ENCODE measurements at regions not wholly inside any gene's neighbourhood (a gene's known extent, or its start where the extent isn't known, plus 50 kb on each side); places are given as distances from the start of the nearest gene placed in this dataset.

- in situ Hi-C loops (cut with MboI; ENCODE audit: low sequenced_read_pairs): no loop called here
These were observed 247.7 kb upstream of the RFX3 start for GRCh38 chr9:3773362-3774060.

- in situ Hi-C loops (cut with MboI; ENCODE audit: low sequenced_read_pairs): no loop called here
These were observed 243.8 kb upstream of the RFX3 start for GRCh38 chr9:3769646-3770045.

GRCh38 chr9:3768712-3769457 lies 243.1 kb upstream of the RFX3 start:
- in situ Hi-C loops (cut with MboI; ENCODE audit: low sequenced_read_pairs): no loop called here

DNA sequence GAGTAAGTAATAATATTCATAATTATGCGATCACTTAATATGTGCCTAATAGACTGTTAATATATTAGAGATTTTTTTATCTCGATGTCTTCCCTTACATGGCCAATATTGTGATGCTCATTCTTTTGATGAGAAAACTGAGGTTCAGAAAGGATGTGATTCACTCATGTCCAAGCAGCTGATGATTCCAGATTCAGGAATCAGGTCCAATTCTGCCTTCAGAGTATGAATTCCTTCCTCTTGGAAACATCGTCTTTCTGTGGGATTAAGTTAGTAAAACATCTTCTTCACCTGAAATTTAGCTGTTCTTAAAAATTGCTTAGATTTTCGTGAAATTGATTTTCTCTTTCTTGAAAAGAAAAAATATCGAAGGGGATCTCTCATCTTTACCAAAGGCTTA lies 242.5 kb upstream of the RFX3 start:
- in situ Hi-C loops (cut with MboI; ENCODE audit: low sequenced_read_pairs): no loop called here

- in situ Hi-C loops (cut with MboI; ENCODE audit: low sequenced_read_pairs): no loop called here
These were observed 236.3 kb upstream of the RFX3 start for GRCh38 chr9:3762076-3762475.

DNA sequence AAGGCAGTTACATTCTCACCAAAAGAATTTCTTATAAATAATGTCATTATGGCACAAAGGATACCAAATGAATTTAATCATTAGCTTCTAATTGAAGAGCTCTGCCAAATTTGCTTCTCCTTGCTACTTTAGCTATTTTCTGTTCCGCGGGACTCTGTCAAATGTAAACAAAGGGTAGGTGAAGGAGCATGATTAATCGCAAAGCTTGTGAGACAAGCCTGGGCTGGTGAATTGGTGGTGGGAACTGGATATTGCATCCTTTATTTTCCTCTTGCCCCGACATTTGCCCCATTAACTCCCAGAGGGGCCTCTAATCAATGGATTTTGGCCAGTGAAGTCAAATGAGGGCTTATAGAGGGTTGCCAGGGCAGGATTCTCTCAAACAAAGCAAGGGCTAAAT lies 234.2 kb upstream of the RFX3 start:
- in situ Hi-C loops (cut with MboI; ENCODE audit: low sequenced_read_pairs): no loop called here

DNA sequence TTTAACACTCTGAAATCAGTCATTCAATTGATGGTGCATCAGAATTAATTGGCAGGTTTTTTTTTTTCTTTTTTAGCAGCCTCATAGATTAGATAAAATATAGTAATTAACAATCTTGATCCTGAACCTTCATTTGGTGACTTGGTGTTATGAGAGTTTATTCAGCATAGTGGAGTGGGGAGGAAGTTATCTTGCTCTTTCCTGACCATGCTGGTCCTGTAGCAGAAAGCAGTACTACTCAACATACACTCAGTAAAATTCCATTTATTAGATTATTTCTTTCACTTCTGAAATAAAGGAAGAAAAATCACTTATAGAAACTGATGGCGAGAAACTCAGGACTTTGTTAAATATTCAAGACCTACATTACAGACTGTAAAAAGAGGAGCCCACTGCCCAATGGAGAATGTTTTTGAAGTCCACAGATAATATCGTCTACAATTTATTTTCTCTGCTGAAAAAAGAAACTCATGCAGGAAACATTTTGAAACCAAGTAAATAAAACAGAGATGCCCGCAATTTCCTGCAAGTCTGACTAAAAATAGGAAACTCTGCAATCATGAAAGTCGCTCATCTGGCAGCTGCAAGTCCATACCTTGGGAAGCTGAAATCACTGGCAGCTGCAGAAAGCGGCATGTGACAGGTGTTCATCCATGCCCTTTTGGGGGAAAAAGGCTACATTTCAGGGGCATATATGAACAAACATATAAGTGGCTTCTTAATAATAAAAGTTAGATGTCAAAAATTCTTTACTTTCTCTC lies 233.2 kb upstream of the RFX3 start:
- in situ Hi-C loops (cut with MboI; ENCODE audit: low sequenced_read_pairs): no loop called here

DNA sequence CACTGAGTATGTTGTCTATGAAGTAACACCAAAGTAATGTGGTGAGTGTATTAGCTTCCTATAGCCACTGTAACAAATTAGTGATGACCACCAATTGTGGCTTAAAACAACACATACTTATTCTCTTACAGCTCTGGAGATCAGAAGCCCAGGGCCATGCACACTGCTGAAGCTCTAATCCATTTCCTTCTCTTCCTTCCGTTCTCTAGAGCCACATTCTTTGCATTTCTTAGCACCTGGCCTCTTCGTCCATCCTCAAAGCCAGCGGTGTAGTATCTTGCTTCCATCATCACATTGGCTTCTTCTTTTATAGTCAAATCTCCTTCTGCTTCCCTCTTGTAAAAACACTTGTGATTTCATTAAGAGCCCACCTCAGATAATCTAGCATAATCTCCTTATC lies 230.3 kb upstream of the RFX3 start:
- in situ Hi-C loops (cut with MboI; ENCODE audit: low sequenced_read_pairs): no loop called here

DNA sequence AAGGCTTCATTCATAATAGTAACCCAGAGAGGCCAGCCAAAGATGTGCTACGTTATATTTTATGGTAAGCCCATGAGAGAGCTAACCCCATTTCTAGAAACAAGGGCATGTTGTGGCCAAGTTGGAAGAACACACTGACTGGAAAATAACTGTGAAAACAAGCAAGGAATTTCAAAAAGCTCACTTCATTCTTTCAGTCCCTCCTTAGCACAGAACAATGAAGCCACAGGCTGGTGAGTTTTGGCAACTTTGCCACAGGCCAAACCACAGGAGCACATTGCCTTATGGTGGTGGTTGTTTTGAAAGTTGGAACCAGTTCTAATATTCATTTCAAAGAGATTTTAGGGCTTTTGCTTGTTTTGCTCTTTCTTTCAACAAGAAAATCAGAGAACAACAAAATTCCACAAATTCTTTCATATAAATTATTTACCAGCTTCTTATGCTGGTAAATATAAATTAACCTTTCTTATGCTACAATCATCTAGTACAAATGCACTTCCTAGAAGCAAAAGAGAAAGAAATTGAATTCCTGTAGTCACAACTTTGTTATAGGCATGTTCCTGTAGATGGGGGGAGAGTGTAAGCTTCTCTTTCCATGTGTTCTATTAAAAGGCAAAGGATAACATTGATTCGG lies 225.4 kb upstream of the RFX3 start:
- in situ Hi-C loops (cut with MboI; ENCODE audit: low sequenced_read_pairs): no loop called here

DNA sequence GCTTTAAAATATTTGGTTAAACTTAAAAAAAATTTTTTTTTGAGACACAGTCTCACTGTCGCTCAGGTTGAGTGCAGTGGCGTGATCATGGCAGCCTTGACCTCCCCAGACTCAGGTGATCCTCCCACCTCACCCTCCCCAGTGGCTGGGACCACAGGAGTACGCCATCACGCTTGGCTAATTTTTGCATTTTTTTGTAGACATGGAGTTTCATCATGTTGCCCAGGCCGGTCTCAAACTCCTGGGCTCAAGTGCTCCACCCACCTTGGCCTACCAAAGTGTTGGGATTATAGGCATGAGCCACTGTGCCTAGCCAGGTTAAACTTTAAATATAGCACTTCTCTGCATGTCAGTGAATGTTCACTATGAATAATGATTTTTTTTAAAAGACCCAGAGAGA lies 224.5 kb upstream of the RFX3 start:
- in situ Hi-C loops (cut with MboI; ENCODE audit: low sequenced_read_pairs): no loop called here

- in situ Hi-C loops (cut with MboI; ENCODE audit: low sequenced_read_pairs): loop anchor here (25.0 kb wide), 1 partner anchor 366 kb away; no protein-coding TSS in a partner anchor
These were observed 220.8 kb upstream of the RFX3 start for GRCh38 chr9:3746296-3747275.

DNA sequence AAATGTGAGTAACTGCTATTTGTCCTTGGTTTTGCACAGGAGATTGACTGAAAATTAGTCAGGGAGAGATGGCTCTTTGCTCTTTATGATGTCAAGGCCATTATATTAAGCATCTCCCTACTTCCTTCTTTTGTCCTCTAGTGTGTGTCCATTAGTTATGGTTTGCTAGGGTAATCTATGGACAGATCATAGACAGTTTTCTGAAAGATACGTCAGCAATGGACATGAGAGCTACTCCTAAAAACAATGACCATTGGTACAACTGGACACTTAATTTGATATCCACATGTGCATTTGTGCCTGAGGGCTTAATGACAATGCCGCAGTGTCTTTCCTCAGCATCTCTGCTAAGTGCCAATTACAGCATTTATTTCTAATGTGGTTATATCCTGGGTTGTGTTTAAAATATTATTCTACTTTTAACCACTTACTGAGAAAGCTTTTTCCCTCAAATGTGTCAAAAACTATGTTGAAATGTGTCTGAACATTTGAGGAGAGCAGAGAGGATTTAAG lies 218.2 kb upstream of the RFX3 start:
- in situ Hi-C loops (cut with MboI; ENCODE audit: low sequenced_read_pairs): loop anchor here (25.0 kb wide), 1 partner anchor 368 kb away; no protein-coding TSS in a partner anchor

- in situ Hi-C loops (cut with MboI; ENCODE audit: low sequenced_read_pairs): loop anchor here (25.0 kb wide), 1 partner anchor 370 kb away; no protein-coding TSS in a partner anchor
These were observed 216.8 kb upstream of the RFX3 start for GRCh38 chr9:3742586-3742985.

- in situ Hi-C loops (cut with MboI; ENCODE audit: low sequenced_read_pairs): loop anchor here (25.0 kb wide), 1 partner anchor 371 kb away; no protein-coding TSS in a partner anchor
These were observed 215.9 kb upstream of the RFX3 start for GRCh38 chr9:3741729-3742128.

DNA sequence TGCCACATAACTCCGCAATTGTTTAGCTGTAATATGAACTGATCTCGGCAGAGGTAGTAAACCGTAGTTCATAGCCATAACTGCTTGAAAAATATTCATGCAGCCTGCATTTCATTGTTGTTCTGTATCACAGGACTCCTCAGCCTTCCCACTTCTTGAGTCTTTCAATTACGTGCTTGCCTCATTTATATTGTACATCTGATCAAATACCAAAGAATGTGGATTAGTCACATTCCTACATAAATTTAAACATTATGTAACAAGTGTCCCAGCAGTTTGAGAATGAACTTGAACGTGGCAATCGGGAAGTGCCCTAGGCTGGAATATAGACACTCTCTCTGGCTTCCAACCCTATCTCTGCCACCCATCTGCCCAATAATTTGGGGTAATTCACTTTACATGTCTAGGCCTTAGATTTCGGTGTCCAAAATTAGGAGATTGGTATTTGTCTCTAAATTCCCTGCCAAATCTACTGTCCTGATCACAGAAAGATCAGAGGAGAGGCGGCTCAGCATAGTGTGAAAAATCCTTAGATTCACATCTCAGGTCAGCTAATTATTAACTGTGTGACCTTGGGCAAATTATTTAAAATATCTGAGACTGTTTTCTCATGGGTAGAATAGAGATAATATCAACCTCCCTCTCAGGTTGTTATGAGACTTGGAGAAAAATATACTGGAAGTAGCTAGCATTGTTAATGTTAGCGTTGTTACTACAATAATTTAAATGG lies 215.1 kb upstream of the RFX3 start:
- in situ Hi-C loops (cut with MboI; ENCODE audit: low sequenced_read_pairs): loop anchor here (25.0 kb wide), 1 partner anchor 371 kb away; no protein-coding TSS in a partner anchor

DNA sequence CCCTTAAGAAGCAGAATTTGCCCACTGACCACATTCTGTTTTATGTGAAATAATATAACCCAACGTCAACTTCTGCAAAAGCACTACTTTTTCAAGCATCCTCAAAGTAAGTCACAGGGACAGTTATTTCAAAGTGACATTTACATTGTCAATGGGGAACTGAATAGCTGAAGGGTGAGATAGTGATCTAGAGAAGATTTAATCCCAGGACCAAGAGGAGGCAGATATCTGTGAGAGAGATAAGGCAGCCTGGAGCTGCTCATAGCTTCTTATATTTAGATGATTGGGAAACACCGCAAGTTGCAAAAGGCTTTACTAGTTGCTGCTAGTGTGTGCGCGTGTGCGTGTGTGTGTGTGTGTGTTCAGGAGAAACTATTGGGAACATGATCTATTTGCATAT lies 210.4 kb upstream of the RFX3 start:
- in situ Hi-C loops (cut with MboI; ENCODE audit: low sequenced_read_pairs): loop anchor here (25.0 kb wide), 1 partner anchor 376 kb away; no protein-coding TSS in a partner anchor

DNA sequence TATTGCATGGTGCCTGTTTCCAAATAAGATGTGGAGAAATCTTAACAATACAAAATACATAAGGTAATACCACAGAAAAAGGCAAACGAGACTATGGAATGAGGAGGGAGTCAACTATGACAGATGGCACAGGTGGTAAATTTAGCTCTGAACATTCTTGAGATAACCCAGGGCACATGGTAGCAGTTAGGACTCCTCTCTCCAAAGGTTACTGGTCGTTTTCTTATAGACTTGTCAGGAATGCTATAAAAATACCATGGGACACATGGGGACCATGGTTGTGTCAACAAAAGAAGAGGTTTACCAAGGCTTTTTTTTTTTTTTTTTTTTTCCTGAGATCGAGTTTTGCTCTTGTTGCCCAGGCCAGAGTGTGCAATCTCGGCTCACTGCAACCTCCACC lies 209.4 kb upstream of the RFX3 start:
- in situ Hi-C loops (cut with MboI; ENCODE audit: low sequenced_read_pairs): loop anchor here (25.0 kb wide), 1 partner anchor 377 kb away; no protein-coding TSS in a partner anchor

- in situ Hi-C loops (cut with MboI; ENCODE audit: low sequenced_read_pairs): loop anchor here (25.0 kb wide), 1 partner anchor 379 kb away; no protein-coding TSS in a partner anchor
These were observed 207.9 kb upstream of the RFX3 start for GRCh38 chr9:3733527-3734262.
